ENCODE measurements at regions not wholly inside any gene's neighbourhood (a gene's known extent, or its start where the extent isn't known, plus 50 kb on each side); places are given as distances from the start of the nearest gene placed in this dataset.

GRCh38 chr3:95798628-95799027 is 1015.8 kb upstream of the EPHA6 start:
- CTCF ChIA-PET: no interaction called here
- POLR2A ChIA-PET: no interaction called here
- Histone ChIP-seq H3K9me3 (ENCODE audit: control insufficient read depth in 1 of 2, insufficient read depth in 1 of 2, low read depth in 1 of 2, low read length in 2 of 2) (peaks cover 0 to 5% of the 10 kb centered on the region in 2 experiments; a peak in 3 of 4 replicates), H3K4me2 (ENCODE audit: low read length) (no peak overlapping the region), H3K79me2 (ENCODE audit: insufficient read depth, low read length) (no peaks in the 10 kb centered on the region), H3K4me3 (replicated peaks in 1 of 2; ENCODE audit: low read depth in 1 of 2, low read length in 2 of 2) (no peak overlapping the region), H3K9ac (ENCODE audit: low read length) (no peak overlapping the region), H3K4me1 (ENCODE audit: control insufficient read depth in 1 of 2, insufficient read depth in 2 of 2, low read length in 2 of 2) (no peaks in the 10 kb centered on the region), H3K27me3 (ENCODE audit: insufficient read depth, low read length) (no peaks in the 10 kb centered on the region), H4K20me1 (ENCODE audit: insufficient read depth) (no peaks in the 10 kb centered on the region), H3K9me2 (ENCODE audit: insufficient read depth) (no peaks in the 10 kb centered on the region), H3K36me3 (ENCODE audit: control insufficient read depth in 1 of 2, insufficient read depth in 2 of 2, low read length in 2 of 2) (no peaks in the 10 kb centered on the region), H3K27ac (ENCODE audit: low read depth, low read length) (no peak overlapping the region), H2AFZ (ENCODE audit: low read depth, low read length, poor library complexity, severe bottlenecking) (no peak overlapping the region)
- ATAC-seq (no peak), DNase-seq (ENCODE audit: low read depth, low spot score) (no peak)
- BruUV-seq (replicated peaks): no TSS peak
- TF ChIP-seq EZH2phosphoT487 (IDR thresholded peaks at IDR 0.05; ENCODE audit: borderline replicate concordance) (no peak), SP1 (IDR thresholded peaks at IDR 0.05; ENCODE audit: low read depth) (no peak), CTCF (IDR thresholded peaks at IDR 0.05 in 2 of 3, conservative IDR thresholded peaks at IDR 0.05 in 1 of 3; ENCODE audit: borderline replicate concordance in 1 of 3, insufficient read depth in 1 of 3, low read depth in 2 of 3, low read length in 2 of 3) (no peak), POLR2A (IDR thresholded peaks at IDR 0.05; ENCODE audit: borderline replicate concordance, extremely low read depth, insufficient read depth, insufficient read length) (no peak), ZNF274 (IDR thresholded peaks at IDR 0.05; ENCODE audit: low read depth, low read length) (no peak), ELF1 (IDR thresholded peaks at IDR 0.05; ENCODE audit: borderline replicate concordance, low read depth) (no peak), EZH2 (IDR thresholded peaks at IDR 0.05) (no peak), REST (IDR thresholded peaks at IDR 0.05; ENCODE audit: low read depth) (no peak), RAD21 (IDR thresholded peaks at IDR 0.05; ENCODE audit: low read depth) (no peak), ZFX (IDR thresholded peaks at IDR 0.05) (no peak), YY1 (IDR thresholded peaks at IDR 0.05; ENCODE audit: extremely low read depth, insufficient replicate concordance, low read depth, low read length) (no peak), CBX3 (IDR thresholded peaks at IDR 0.05; ENCODE audit: low read depth) (no peak), EGR1 (IDR thresholded peaks at IDR 0.05; ENCODE audit: low read depth) (no peak), CEBPB (IDR thresholded peaks at IDR 0.05; ENCODE audit: low read depth) (no peak), POLR2AphosphoS5 (IDR thresholded peaks at IDR 0.05; ENCODE audit: low read depth, low read length) (no peak), FOSL1 (IDR thresholded peaks at IDR 0.05; ENCODE audit: low read depth) (no peak), TCF7L2 (IDR thresholded peaks at IDR 0.05; ENCODE audit: borderline replicate concordance, extremely low read depth, insufficient read depth, insufficient read length) (no peak), SIN3A (IDR thresholded peaks at IDR 0.05; ENCODE audit: low read depth) (no peak)
- TF ChIP-seq, protein P1, sequence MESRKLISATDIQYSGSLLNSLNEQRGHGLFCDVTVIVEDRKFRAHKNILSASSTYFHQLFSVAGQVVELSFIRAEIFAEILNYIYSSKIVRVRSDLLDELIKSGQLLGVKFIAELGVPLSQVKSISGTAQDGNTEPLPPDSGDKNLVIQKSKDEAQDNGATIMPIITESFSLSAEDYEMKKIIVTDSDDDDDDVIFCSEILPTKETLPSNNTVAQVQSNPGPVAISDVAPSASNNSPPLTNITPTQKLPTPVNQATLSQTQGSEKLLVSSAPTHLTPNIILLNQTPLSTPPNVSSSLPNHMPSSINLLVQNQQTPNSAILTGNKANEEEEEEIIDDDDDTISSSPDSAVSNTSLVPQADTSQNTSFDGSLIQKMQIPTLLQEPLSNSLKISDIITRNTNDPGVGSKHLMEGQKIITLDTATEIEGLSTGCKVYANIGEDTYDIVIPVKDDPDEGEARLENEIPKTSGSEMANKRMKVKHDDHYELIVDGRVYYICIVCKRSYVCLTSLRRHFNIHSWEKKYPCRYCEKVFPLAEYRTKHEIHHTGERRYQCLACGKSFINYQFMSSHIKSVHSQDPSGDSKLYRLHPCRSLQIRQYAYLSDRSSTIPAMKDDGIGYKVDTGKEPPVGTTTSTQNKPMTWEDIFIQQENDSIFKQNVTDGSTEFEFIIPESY (IDR thresholded peaks at IDR 0.05; ENCODE audit: extremely low read depth, insufficient replicate concordance, low read length): no peak
- TF ChIP-seq, protein P2, sequence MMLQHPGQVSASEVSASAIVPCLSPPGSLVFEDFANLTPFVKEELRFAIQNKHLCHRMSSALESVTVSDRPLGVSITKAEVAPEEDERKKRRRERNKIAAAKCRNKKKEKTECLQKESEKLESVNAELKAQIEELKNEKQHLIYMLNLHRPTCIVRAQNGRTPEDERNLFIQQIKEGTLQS (IDR thresholded peaks at IDR 0.05): no peak
- RAD21 ChIA-PET (ENCODE audit: low non-redundant PET in 1 of 2, low total read pairs in 2 of 2, uncharacterized antibody in 2 of 2, unreplicated experiment in 2 of 2): no interaction called here
- intact Hi-C loops (cut with micrococcal nuclease): no loop called here
